Amniotic stem cell (primary cell): ENCODE measurements at regions not wholly inside any gene's neighbourhood (a gene's known extent, or its start where the extent isn't known, plus 50 kb on each side); places are given as distances from the start of the nearest gene placed in this dataset.
A peak's percentile ranks its signal among the peaks of the same experiment; 100 is the strongest.
"Not testable (repeated sequence)": the region's sequence is repeated elsewhere in the genome, so short reads cannot be mapped to it uniquely, and the experiment has no call there.

Source experiments
- DNase-seq: peaks from one replicate; lab custom pipeline; 2025; lab: John Stamatoyannopoulos, UW

GRCh38 chr12:19988948-19989347 lies 379.4 kb upstream of the PDE3A start:
- DNase-seq: no peak

GRCh38 chr12:19991146-19991545 lies 377.2 kb upstream of the PDE3A start:
- DNase-seq: no peak

DNA sequence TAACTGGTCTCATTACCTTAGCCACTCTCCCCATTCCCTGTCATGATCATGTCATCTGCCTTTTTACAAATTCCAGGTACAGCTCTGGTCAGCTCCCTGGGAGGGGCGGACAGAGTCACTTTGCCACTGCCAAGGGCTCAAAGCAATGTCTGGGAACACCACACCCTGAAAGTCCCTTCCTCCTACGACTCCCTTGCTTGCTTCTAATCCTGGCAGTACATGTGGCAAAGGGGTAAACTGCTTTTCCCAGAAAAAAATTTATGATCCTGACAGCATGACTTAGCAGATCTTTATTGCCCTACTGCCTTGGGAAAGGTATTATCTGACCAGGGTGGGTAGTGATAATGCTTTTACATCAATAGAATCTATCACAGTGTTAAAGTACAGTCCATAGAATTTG lies 376.0 kb upstream of the PDE3A start:
- DNase-seq: no peak

DNA sequence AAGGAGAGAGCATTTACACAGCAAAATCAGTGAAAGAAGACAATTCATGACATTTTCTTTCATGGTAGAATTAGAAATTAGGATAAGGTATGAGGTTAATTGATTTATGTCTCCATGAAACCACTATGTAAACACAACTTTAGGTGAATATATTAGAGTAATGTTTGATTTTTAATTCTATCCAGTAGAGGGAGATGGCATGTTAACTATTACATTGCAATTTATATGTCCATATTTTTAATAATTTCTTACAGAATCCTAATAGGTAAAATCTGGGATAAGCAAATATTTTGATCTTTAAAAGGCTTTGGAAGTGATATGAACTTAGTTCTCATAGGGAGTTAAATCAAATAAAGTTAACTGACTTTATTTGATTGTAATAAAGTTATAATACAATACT lies 373.4 kb upstream of the PDE3A start:
- no peak for DNase-seq

DNA sequence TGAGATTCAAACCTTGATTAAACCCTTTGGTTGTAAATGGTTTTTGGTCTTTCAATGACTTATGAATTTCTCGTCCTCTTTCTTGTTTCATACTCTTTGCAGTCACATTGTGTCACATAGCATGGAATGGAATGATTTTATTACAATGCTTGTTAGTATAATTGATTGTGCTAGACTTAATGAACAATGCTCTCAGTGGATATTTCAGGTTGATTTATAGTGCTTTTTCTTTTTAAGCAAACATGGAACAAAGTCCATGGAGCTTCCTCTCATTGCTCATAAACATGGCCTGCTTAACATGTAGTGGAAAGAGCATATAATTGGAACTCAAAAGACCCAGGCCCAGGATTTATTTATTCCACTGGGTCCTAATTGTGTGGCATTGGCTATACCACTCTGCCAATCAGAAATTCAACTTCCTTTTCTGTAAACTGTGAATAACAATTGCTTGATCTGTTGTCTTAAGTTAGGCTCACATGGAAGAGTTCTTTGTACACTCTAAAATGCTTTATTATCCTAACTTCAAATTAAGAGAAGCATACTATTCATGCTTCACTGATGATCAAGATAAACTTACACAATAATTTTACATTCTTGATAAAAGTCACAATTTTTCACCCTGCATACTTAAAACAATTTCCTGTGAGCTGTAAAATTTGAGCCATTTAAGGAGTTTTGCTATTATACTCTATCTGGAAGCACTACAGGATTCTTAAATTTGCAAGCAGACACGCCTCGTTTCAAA lies 370.5 kb upstream of the PDE3A start:
- DNase-seq: no peak

DNA sequence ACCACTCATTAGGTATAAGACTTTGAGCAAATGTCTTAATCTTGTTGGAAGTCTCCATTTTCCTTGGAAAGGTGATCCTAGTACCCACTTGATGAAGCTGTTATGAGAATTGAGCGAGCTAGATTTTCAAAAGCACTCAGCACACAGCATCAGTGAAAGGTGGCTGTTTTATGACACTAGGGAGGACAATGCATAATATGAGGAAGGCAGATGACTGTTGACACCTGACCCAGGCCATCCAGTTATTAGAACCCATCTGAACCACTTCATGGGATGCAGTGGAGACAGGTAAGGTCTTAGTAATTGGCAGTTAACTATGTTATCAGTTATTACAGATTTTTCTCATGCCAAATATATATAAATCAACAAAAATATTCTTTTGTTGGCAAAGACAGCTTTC lies 369.9 kb upstream of the PDE3A start:
- DNase-seq: no peak

GRCh38 chr12:19998961-19999804 lies 369.2 kb upstream of the PDE3A start:
- DNase-seq: no peak

DNA sequence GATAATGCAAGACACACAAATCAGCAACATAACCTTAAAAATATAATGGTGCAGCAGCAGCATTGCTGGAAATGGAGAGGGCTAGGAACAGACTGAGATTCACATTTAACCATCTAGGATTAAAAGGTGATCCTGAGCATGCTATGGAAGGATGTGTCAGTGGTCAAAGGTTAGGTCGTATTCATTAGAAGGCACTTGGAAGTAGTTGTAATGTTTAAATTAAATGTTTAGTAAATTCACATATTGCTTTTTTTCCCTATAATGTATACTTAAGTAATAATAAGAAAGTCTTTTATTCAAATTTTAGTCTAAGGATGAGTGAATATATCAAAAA lies 368.6 kb upstream of the PDE3A start:
- no peak for DNase-seq

DNA sequence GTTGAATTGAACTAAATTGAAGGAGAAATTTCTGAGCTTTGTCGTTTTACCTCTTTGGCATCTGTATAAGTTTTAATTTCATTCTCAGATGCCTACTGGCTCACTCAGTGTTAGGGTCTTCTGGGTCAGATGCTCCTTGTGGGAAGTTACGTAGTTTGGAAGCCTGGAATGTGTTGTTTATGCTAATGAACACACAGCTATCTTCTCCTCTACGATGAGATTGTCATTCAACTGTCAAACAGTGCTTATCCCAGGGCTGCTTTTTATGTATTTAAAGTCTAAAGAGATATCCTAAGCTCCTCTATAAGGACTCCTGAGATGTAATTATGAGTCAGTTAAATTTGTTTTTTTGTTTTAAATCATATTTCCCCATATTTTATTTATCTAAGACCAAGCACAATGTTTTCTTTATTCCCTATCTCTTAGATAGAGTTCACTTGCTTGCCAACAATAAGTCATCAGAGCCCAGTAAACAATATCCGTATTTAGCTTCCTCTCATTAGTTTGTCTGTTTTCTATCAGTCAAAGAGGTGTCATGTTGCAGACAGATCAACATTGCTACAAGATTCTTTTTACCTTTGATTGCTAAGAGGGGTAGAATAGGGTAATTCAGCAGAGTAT lies 368.0 kb upstream of the PDE3A start:
- no peak for DNase-seq

GRCh38 chr12:20003252-20003651 lies 365.1 kb upstream of the PDE3A start:
- DNase-seq: no peak

DNA sequence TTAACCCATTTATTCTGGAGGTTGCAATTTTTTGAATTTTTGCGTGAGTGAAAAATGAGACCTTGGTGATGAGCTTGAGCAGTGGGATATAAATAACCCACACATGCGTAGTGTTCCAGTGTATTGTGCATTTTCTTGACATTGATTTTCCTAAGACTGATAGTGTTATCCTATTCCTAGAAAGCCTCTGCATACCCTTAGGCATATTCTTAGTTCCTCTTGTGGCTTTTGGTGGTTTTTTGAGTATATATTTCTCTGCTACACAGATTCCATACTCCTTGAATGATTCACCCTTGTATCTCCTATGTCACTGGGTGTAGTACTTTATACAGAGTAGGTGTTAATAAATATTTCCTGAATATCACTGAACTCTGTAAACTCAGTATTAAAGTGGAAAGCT lies 363.4 kb upstream of the PDE3A start:
- DNase-seq: no peak

DNA sequence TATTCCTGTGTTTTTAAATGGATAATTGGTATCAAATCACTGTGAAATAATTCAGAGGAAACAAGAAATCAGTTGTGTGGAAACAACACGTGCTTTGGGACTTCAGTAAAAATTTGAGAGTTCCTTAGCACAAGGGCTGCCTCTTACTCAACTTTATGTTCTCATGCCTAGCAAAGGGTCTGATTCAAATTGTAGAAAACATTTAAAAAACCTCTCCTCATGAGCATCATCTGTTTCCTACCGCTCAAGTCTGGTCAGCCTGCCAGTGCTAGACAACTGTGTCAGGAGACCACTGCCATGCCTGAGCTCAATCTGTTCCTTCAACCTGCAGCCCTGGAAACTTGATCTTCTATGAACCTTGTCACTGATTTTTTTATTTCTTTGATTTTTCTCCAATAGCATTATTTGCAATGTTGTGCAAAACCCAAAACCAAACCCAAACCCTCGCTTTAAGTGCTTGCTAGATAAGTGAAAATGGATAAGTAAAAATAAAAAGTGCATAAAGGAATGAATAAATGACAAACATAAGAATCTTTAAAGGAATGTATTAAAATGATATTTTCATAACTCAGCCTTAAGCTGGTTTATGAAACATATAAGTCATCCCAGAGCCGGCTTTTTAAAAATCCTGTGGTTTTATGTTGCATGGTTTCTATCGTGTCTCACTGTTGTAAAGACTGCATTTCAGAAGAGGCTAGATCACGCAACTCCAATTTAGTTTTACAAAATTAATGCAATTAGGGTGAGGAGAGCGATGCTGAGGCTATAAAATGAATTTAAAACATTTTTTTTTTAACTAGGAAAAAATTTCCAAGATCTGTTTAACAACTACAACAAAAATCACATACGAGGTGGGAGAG lies 361.2 kb upstream of the PDE3A start:
- DNase-seq: peak; percentile 73

DNA sequence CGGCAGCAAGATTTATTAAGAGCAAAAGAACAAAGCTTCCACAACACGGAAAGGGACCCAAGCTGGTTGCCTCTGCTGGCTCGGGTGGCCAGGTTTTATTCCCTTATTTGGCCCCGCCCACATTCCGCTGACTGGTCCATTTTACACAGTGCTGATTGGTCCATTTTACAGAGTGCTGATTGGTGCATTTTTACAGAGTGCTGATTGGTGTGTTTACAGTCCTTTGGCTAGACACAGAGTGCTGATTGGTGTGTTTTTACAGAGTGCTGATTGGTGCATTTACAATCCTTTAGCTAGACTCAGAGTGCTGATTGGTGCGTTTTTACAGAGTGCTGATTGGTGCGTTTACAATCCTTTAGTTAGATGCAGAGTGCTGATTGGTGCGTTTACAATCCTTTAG lies 358.4 kb upstream of the PDE3A start:
- not testable (repeated sequence) for DNase-seq

GRCh38 chr12:20011200-20011599 lies 357.1 kb upstream of the PDE3A start:
- DNase-seq: no peak

GRCh38 chr12:20017802-20018201 lies 350.5 kb upstream of the PDE3A start:
- DNase-seq: no peak

DNA sequence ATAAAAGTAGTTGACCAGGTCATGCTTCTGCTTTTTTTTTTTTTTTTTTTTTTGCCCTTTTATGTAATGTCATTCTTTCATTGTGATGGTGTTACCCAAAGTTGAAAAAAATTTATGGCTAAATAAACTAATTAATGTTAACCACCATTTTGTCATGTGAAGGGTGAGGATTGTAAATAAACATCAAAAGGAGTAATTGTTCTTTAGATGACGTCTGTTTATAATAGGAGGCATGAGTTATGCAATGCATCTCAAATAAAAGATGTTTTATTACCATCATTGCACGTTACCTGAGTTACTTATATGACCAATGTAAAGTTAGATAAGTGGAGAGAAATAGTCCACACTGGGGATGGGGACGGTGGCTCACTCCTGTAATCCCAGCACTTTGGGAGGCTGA lies 349.9 kb upstream of the PDE3A start:
- no peak for DNase-seq

- no peak for DNase-seq
Measured at GRCh38 chr12:20024194-20024593, 344.1 kb upstream of the PDE3A start.

DNA sequence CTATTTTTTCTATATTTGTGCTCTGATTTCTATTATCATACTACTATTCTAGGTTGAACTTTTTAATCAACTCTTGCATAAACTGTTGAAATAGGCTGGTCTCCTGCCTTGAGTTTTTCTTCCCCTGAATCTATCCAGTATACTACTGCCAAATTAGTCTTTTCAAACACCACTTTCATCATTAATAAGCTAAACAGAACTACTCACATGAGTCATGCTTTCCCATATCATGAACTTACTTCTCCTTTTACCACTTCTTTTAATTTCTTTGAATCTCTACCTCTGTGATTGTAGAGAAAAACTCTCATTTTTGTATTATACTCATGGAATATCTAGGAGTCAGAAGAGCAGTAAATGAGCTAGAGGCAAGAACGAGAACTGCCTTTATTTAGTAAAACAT lies 340.3 kb upstream of the PDE3A start:
- DNase-seq: no peak

DNA sequence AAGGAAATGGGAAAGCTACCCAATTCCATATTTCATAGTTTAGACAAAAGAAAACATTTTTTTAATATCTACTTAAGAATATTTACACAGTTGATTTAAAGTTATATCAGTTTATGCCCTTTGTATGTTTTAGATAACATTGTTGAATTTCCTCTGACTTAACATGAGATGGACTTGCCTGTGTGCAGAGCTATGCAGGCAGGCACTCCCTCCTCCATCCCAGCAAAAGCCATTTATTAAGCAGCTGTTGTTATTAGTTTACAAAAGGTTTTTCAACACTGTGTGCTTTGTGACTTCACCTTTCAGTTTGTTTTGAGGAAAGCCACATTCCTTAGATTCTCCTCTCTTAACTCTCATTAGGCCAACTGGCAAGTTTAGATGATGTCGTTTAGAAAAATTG lies 337.5 kb upstream of the PDE3A start:
- no peak for DNase-seq

- DNase-seq: no peak
Measured at GRCh38 chr12:20039562-20039961, 328.8 kb upstream of the PDE3A start.

- no peak for DNase-seq
Measured at GRCh38 chr12:20040184-20040583, 328.2 kb upstream of the PDE3A start.

GRCh38 chr12:20040831-20041230 lies 327.5 kb upstream of the PDE3A start:
- DNase-seq: no peak
